GM23338 (cell line): ENCODE measurements at regions not wholly inside any gene's neighbourhood (a gene's known extent, or its start where the extent isn't known, plus 50 kb on each side); places are given as distances from the start of the nearest gene placed in this dataset.
"Not testable (repeated sequence)": the region's sequence is repeated elsewhere in the genome, so short reads cannot be mapped to it uniquely, and the experiment has no call there.

Source experiments
- EZH2 ChIP-seq: fragments of 200-600 bp; sonication (generic); IDR thresholded peaks from one replicate; pipeline ENCODE4 v1.8.0; 2017; ENCODE audit warnings: antibody characterized with exemption, mild to moderate bottlenecking, low read depth; ENCODE audit not compliant: unreplicated experiment
- EZH2phosphoT487 ChIP-seq: fragments of 200-600 bp; sonication (generic); IDR thresholded peaks from one replicate; pipeline ENCODE4 v1.8.1; 2018; ENCODE audit warnings: antibody characterized with exemption; ENCODE audit not compliant: unreplicated experiment
- JUNB ChIP-seq: IDR thresholded peaks from one replicate; pipeline ENCODE4 v1.6.1; 2016; ENCODE audit warnings: antibody characterized with exemption; ENCODE audit not compliant: unreplicated experiment
- POLR2AphosphoS5 ChIP-seq: IDR thresholded peaks from 2 replicates; pipeline ENCODE4 v1.6.1; 2016; ENCODE audit warnings: antibody characterized with exemption, low read depth
- STAT1 ChIP-seq: IDR thresholded peaks from one replicate; pipeline ENCODE4 v1.6.1; 2016; ENCODE audit warnings: antibody characterized with exemption; ENCODE audit not compliant: unreplicated experiment
- TF ChIP-seq, protein P1 (sequence below), 2 experiments: fragments of 200-600 bp in 1 of 2; sonication (generic) in 1 of 2; conservative IDR thresholded peaks; 2 replicates each; pipeline versions ENCODE4 v1.5.1 to v1.6.1; 2016 to 2017; ENCODE audit warnings: antibody characterized with exemption in 2 of 2, low read depth in 2 of 2, mild to moderate bottlenecking in 2 of 2, moderate library complexity in 1 of 2
- TF ChIP-seq, protein P2 (sequence below): IDR thresholded peaks from one replicate; pipeline ENCODE4 v1.6.1; 2018; ENCODE audit warnings: antibody characterized with exemption; ENCODE audit not compliant: unreplicated experiment
- TF ChIP-seq, protein P3 (sequence below): IDR thresholded peaks from 2 replicates; pipeline ENCODE4 v1.6.1; 2016; ENCODE audit warnings: antibody characterized with exemption

DNA sequence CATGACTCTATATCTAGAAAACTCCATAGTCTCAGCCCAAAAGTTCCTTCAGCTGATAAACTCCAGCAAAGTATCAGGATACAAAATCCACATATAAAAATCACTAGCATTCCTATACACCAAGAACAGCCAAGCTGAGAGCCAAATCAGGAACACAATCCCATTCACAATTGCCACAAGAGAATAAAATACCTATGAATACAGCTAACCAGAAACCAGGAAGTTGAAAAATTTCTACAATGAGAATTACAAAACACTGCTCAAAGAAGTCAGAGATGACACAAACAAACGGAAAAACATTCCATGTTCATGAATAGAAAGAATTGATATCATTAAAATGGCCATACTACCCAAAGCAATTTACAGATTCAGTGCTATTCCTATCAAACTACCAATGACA lies 61.0 kb upstream of the PKN2 start:
- TF ChIP-seq EZH2phosphoT487, EZH2, POLR2AphosphoS5, STAT1, JUNB: not testable (repeated sequence)
- TF ChIP-seq, protein P1, sequence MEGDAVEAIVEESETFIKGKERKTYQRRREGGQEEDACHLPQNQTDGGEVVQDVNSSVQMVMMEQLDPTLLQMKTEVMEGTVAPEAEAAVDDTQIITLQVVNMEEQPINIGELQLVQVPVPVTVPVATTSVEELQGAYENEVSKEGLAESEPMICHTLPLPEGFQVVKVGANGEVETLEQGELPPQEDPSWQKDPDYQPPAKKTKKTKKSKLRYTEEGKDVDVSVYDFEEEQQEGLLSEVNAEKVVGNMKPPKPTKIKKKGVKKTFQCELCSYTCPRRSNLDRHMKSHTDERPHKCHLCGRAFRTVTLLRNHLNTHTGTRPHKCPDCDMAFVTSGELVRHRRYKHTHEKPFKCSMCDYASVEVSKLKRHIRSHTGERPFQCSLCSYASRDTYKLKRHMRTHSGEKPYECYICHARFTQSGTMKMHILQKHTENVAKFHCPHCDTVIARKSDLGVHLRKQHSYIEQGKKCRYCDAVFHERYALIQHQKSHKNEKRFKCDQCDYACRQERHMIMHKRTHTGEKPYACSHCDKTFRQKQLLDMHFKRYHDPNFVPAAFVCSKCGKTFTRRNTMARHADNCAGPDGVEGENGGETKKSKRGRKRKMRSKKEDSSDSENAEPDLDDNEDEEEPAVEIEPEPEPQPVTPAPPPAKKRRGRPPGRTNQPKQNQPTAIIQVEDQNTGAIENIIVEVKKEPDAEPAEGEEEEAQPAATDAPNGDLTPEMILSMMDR (conservative IDR thresholded peaks at IDR 0.05; ENCODE audit: low read depth in 2 of 2) = not testable (repeated sequence)
- TF ChIP-seq, protein P2, sequence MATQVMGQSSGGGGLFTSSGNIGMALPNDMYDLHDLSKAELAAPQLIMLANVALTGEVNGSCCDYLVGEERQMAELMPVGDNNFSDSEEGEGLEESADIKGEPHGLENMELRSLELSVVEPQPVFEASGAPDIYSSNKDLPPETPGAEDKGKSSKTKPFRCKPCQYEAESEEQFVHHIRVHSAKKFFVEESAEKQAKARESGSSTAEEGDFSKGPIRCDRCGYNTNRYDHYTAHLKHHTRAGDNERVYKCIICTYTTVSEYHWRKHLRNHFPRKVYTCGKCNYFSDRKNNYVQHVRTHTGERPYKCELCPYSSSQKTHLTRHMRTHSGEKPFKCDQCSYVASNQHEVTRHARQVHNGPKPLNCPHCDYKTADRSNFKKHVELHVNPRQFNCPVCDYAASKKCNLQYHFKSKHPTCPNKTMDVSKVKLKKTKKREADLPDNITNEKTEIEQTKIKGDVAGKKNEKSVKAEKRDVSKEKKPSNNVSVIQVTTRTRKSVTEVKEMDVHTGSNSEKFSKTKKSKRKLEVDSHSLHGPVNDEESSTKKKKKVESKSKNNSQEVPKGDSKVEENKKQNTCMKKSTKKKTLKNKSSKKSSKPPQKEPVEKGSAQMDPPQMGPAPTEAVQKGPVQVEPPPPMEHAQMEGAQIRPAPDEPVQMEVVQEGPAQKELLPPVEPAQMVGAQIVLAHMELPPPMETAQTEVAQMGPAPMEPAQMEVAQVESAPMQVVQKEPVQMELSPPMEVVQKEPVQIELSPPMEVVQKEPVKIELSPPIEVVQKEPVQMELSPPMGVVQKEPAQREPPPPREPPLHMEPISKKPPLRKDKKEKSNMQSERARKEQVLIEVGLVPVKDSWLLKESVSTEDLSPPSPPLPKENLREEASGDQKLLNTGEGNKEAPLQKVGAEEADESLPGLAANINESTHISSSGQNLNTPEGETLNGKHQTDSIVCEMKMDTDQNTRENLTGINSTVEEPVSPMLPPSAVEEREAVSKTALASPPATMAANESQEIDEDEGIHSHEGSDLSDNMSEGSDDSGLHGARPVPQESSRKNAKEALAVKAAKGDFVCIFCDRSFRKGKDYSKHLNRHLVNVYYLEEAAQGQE = not testable (repeated sequence)
- TF ChIP-seq, protein P3, sequence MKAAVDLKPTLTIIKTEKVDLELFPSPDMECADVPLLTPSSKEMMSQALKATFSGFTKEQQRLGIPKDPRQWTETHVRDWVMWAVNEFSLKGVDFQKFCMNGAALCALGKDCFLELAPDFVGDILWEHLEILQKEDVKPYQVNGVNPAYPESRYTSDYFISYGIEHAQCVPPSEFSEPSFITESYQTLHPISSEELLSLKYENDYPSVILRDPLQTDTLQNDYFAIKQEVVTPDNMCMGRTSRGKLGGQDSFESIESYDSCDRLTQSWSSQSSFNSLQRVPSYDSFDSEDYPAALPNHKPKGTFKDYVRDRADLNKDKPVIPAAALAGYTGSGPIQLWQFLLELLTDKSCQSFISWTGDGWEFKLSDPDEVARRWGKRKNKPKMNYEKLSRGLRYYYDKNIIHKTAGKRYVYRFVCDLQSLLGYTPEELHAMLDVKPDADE = not testable (repeated sequence)
